Body of pancreas (tissue), 4 donors: ENCODE measurements at regions not wholly inside any gene's neighbourhood (a gene's known extent, or its start where the extent isn't known, plus 50 kb on each side); places are given as distances from the start of the nearest gene placed in this dataset.

Experiments used
- CTCF ChIP-seq, 7 experiments: fragments of 450-650 bp in 4 of 7; fragments of 200-600 bp in 3 of 7; sonication (generic) in 3 of 7; IDR thresholded peaks; one replicate each; pipeline ENCODE4 v1.5.1; 2016 to 2019; ENCODE audit warnings: antibody characterized with exemption in 7 of 7
- POLR2A ChIP-seq, 3 donors: fragments of 450-650 bp; IDR thresholded peaks; one replicate each; pipeline ENCODE4 v1.6.1; 2016; ENCODE audit warnings: antibody characterized with exemption in 3 of 3, mild to moderate bottlenecking in 2 of 3

GRCh38 chr18:24840640-24841039, 380.2 kb downstream of the HRH4 start:
- TF ChIP-seq CTCF (IDR thresholded peaks at IDR 0.05) (no peak), POLR2A (IDR thresholded peaks at IDR 0.05) (no peak)
